ENCODE measurements at regions not wholly inside any gene's neighbourhood (a gene's known extent, or its start where the extent isn't known, plus 50 kb on each side); places are given as distances from the start of the nearest gene placed in this dataset.
"Not testable (repeated sequence)": the region's sequence is repeated elsewhere in the genome, so short reads cannot be mapped to it uniquely, and the experiment has no call there.

GRCh38 chr16:21347538-21347937 lies 69.4 kb upstream of the CRYM start:
- TF ChIP-seq CTCF (IDR thresholded peaks at IDR 0.05); POLR2AphosphoS5 (IDR thresholded peaks at IDR 0.05; ENCODE audit: low read depth, low read length); SIN3A (IDR thresholded peaks at IDR 0.05; ENCODE audit: borderline replicate concordance, insufficient read depth, low read depth, low read length); TCF7L2 (IDR thresholded peaks at IDR 0.05; ENCODE audit: low read depth, low read length): not testable (repeated sequence)
